ENCODE measurements at regions not wholly inside any gene's neighbourhood (a gene's known extent, or its start where the extent isn't known, plus 50 kb on each side); places are given as distances from the start of the nearest gene placed in this dataset.
A peak's percentile ranks its signal among the peaks of the same experiment; 100 is the strongest.

DNA sequence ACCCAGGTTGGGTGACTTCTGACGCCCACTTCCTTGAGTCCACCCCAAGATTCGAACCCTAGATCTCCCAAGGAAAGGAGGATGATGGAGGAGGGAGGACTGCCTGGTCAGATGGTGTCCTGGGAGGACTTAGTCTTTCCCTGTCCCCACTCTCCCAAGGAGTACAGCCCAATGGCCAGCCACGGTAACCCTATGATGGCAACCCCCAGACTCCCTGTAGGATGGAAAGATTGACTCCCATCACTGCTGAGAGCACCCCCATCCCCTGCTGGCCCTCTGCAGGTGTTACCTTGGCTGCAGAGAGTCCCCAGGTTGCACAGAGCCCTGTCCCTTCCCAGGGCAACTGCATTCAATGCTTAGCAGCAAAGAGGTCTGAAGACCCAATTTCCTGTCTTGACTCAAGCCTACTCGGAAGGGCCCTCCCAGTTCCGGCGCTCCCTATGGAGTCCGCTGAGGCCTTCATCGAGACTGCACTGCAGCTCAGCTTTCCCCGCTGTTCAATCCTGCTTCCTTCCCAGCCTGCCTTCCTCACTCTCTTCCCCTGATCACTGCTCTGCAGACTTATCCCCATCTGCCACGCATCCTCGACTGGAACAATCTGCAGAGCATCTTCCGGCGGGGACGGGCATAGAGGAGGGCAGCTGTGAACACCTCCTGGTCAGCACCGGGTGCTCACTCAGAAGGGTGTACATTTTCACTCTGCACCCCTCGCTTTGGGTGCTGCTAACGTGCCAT lies 50.8 kb upstream of the OCM2 start:
- 89 to 93% methylated on average over 17 of the region's 17 CpGs for WGBS, 2 donors
- DNase-seq: no peak
- no peak for TF ChIP-seq POLR2A (IDR thresholded peaks at IDR 0.05)
- TF ChIP-seq, protein P1, sequence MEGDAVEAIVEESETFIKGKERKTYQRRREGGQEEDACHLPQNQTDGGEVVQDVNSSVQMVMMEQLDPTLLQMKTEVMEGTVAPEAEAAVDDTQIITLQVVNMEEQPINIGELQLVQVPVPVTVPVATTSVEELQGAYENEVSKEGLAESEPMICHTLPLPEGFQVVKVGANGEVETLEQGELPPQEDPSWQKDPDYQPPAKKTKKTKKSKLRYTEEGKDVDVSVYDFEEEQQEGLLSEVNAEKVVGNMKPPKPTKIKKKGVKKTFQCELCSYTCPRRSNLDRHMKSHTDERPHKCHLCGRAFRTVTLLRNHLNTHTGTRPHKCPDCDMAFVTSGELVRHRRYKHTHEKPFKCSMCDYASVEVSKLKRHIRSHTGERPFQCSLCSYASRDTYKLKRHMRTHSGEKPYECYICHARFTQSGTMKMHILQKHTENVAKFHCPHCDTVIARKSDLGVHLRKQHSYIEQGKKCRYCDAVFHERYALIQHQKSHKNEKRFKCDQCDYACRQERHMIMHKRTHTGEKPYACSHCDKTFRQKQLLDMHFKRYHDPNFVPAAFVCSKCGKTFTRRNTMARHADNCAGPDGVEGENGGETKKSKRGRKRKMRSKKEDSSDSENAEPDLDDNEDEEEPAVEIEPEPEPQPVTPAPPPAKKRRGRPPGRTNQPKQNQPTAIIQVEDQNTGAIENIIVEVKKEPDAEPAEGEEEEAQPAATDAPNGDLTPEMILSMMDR (IDR thresholded peaks at IDR 0.05): no peak
- Histone ChIP-seq H3K27ac (no peak overlapping the region), H3K27me3 (no peaks in the 10 kb centered on the region), H3K4me1 (peaks cover 7% of the 10 kb centered on the region), H3K9me3 (no peaks in the 10 kb centered on the region), H3K36me3 (ENCODE audit: low read depth, missing control alignments) (no peaks in the 10 kb centered on the region), H3K4me3 (no peak overlapping the region)
- intact Hi-C loops (cut with DNase I; ENCODE audit: low total_unique reads): no loop called here

DNA sequence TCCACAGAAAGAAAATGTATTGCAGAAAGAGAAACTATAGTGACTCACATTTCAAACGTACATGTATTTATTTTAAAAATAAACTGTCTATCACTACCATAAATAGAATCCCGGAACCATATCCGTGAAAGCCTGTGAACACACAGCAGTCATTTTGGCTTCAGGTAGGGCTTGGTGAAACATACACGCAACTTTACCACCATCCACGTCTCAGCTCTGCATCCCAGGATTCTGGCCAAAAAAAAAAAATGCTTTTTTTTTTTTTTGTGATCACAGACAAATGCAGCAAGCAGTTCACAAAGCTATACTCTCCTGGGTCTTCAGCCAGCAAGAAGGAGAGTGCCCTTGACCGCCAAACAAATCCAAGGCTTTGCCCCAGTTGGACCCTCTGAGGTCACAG lies 56.8 kb upstream of the OCM2 start:
- intact Hi-C loops (cut with DNase I; ENCODE audit: low total_unique reads): no loop called here
- TF ChIP-seq POLR2A (IDR thresholded peaks at IDR 0.05): no peak
- TF ChIP-seq, protein P1 (IDR thresholded peaks at IDR 0.05): no peak
- Histone ChIP-seq H3K27ac (no peak overlapping the region), H3K27me3 (no peaks in the 10 kb centered on the region), H3K36me3 (ENCODE audit: low read depth, missing control alignments) (no peaks in the 10 kb centered on the region), H3K4me1 (no peaks in the 10 kb centered on the region), H3K4me3 (no peak overlapping the region), H3K9me3 (no peaks in the 10 kb centered on the region)
- WGBS, 2 donors: 69 to 70% methylated on average over 6 of the region's 6 CpGs
- no peak for DNase-seq

DNA sequence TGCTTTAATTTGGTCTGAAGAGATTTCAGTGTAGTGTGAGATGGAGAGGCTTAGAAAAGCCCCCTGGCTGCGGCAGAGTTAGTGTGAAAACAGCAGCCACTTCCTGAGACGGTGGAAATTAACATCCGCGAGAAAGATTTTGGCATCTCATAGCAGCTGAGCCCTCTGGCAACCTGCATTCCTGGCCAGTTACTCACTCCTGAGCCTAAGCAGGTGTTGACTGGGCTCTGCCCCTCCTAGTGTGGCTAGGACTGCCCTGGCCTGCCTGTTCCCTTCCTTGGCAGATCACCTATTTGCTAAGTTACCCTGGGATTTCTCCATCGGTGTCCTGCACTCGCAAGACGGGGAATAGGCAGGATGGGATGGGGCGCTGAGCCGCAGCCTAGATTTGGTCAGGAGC lies 57.6 kb upstream of the LMTK2 start:
- H3K4me1 ChIP-seq: no peaks in the 10 kb centered on the region
- no peaks in the 10 kb centered on the region for H3K36me3 ChIP-seq (ENCODE audit: low read depth, missing control alignments)
- H3K9me3 ChIP-seq: no peaks in the 10 kb centered on the region
- no peak overlapping the region for H3K27ac ChIP-seq
- no peaks in the 10 kb centered on the region for H3K27me3 ChIP-seq
- no peak overlapping the region for H3K4me3 ChIP-seq
- 86 to 92% methylated on average over 9 of the region's 9 CpGs for WGBS, 2 donors
- TF ChIP-seq POLR2A (IDR thresholded peaks at IDR 0.05): no peak
- TF ChIP-seq, protein P1 (IDR thresholded peaks at IDR 0.05): no peak
- intact Hi-C loops (cut with DNase I; ENCODE audit: low total_unique reads): no loop called here
- no peak for DNase-seq

DNA sequence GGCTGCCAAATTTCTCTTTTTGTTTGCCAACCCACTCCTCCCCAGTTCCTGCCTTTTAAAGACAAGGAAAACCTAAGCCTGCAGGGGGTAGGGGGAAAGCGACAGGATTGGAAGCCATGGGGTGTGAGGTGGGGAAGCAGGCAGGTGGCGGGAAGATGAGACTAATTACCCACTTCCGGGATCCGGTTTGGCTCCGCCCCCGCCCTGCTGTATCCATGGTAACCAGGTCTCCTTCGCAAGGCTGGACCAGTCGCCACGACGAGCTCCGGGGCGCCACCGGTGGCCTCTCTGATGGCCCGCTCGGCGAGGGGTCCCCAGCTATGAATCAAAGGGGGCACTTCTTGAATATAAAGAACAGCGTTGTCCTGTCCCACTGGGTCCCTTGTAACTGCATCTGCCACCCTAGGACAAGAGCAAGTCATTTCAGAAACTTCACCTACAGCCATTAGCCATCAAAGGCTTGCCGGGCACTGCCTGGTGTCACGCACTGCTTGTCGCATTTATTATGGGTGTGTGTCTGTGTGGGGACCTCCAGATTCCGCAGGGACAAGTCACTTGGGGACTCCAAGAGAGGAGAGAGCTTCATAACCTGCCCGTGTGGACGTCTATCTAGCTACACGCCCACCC lies 55.4 kb upstream of the LMTK2 start:
- no peaks in the 10 kb centered on the region for H3K4me1 ChIP-seq
- intact Hi-C loops (cut with DNase I; ENCODE audit: low total_unique reads): no loop called here
- peak overlapping the region in 1 of 2 donors; percentile 13 for H3K4me3 ChIP-seq
- H3K9me3 ChIP-seq: no peaks in the 10 kb centered on the region
- peak; percentile 66 for DNase-seq
- no peak overlapping the region for H3K27ac ChIP-seq
- WGBS, 2 donors: 18 to 24% methylated on average over 13 to 24 of the region's 24 CpGs
- H3K36me3 ChIP-seq (ENCODE audit: low read depth, missing control alignments): no peaks in the 10 kb centered on the region
- TF ChIP-seq, protein P1 (IDR thresholded peaks at IDR 0.05): no peak
- TF ChIP-seq POLR2A (IDR thresholded peaks at IDR 0.05): no peak
- no peaks in the 10 kb centered on the region for H3K27me3 ChIP-seq

DNA sequence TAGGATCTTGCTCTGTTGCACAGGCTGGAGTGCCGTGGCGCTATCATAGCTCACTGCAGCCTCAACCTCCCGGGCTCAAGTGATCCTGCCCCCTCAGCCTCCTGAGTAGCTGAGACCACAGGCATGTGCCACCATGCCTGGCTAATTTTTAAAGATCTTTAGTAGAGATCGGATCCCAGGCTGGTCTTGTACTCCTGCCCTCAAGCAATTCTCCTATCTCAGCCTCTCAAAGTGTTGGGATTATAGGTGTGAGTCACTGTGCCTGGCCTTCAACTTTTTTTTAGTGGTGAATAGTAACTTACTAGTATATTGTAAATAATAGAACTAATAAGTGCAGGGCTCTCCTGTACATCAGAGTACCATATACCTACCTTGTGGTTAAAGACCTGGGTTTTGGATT lies 52.1 kb upstream of the LMTK2 start:
- intact Hi-C loops (cut with DNase I; ENCODE audit: low total_unique reads): no loop called here
- 83 to 95% methylated on average over 4 of the region's 4 CpGs for WGBS, 2 donors
- DNase-seq: no peak
- no peak for TF ChIP-seq POLR2A (IDR thresholded peaks at IDR 0.05)
- TF ChIP-seq, protein P1 (IDR thresholded peaks at IDR 0.05): no peak
- Histone ChIP-seq H3K27me3 (no peaks in the 10 kb centered on the region), H3K27ac (no peak overlapping the region), H3K36me3 (ENCODE audit: low read depth, missing control alignments) (no peaks in the 10 kb centered on the region), H3K4me1 (no peaks in the 10 kb centered on the region), H3K4me3 (no peak overlapping the region), H3K9me3 (no peaks in the 10 kb centered on the region)
